Neural progenitor cell (in vitro differentiated cells): ENCODE measurements at regions not wholly inside any gene's neighbourhood (a gene's known extent, or its start where the extent isn't known, plus 50 kb on each side); places are given as distances from the start of the nearest gene placed in this dataset.

Experiments used
- DNase-seq: peaks from one replicate; pipeline ENCODE4 v3.0.0-alpha.2; 2016; ENCODE audit warnings: low spot score
- H2AFZ ChIP-seq: fragments of 200-600 bp; sonication (generic); replicated peaks from 2 replicates; pipeline ENCODE4 v1.6.1; 2016; ENCODE audit warnings: antibody characterized with exemption
- H3F3A ChIP-seq: fragments of 200-600 bp; sonication (generic); 2 replicates; pipeline ENCODE4 v1.6.1; 2016; ENCODE audit warnings: antibody characterized with exemption, low read depth
- H3K27ac ChIP-seq: fragments of 200-600 bp; sonication (generic); 2 replicates; pipeline ENCODE4 v1.5.1; 2016; ENCODE audit warnings: mild to moderate bottlenecking
- H3K27me3 ChIP-seq: fragments of 200-600 bp; sonication (generic); 2 replicates; pipeline ENCODE4 v1.6.1; 2016; ENCODE audit warnings: mild to moderate bottlenecking, moderate library complexity
- H3K36me3 ChIP-seq: fragments of 200-600 bp; sonication (generic); 2 replicates; pipeline ENCODE4 v1.5.1; 2016
- H3K4me1 ChIP-seq: fragments of 200-600 bp; sonication (generic); 2 replicates; pipeline ENCODE4 v1.6.1; 2016; ENCODE audit warnings: mixed run types
- H3K4me2 ChIP-seq: fragments of 200-600 bp; sonication (generic); 2 replicates; pipeline ENCODE4 v1.6.1; 2016
- H3K4me3 ChIP-seq: fragments of 200-600 bp; sonication (generic); 2 replicates; pipeline ENCODE4 v1.5.1; 2016
- H3K79me2 ChIP-seq: fragments of 200-600 bp; sonication (generic); 2 replicates; pipeline ENCODE4 v1.6.1; 2016; ENCODE audit warnings: low read depth
- H3K9ac ChIP-seq: fragments of 200-600 bp; sonication (generic); 2 replicates; pipeline ENCODE4 v1.6.1; 2016
- H3K9me3 ChIP-seq: fragments of 200-600 bp; sonication (generic); 2 replicates; pipeline ENCODE4 v1.5.1; 2016; ENCODE audit warnings: low read depth
- H4K20me1 ChIP-seq: fragments of 200-600 bp; sonication (generic); 2 replicates; pipeline ENCODE4 v1.6.1; 2016; ENCODE audit warnings: low read depth
- H3K27ac Mint-ChIP-seq: 3 replicates; pipeline ENCODE4 v1.8.0; 2021; ENCODE audit warnings: mixed read lengths
- H3K27me3 Mint-ChIP-seq: 2 replicates; pipeline ENCODE4 v1.8.0; 2022; ENCODE audit warnings: low read depth, mild to moderate bottlenecking, inconsistent platforms, moderate library complexity, mixed read lengths; ENCODE audit not compliant: insufficient read depth
- H3K36me3 Mint-ChIP-seq: 3 replicates; pipeline ENCODE4 v1.8.0; 2021; ENCODE audit warnings: mixed read lengths
- H3K4me1 Mint-ChIP-seq: 3 replicates; pipeline ENCODE4 v1.8.0; 2021; ENCODE audit warnings: mixed read lengths
- H3K4me3 Mint-ChIP-seq: 3 replicates; pipeline ENCODE4 v1.8.0; 2021; ENCODE audit warnings: mild to moderate bottlenecking, moderate library complexity, mixed read lengths
- H3K9me3 Mint-ChIP-seq: 3 replicates; pipeline ENCODE4 v1.8.0; 2020; ENCODE audit warnings: mixed read lengths
- CTCF ChIP-seq: fragments of 200-600 bp; sonication (generic); IDR thresholded peaks from 2 replicates; pipeline ENCODE4 v1.5.1; 2017; ENCODE audit warnings: antibody characterized with exemption, mild to moderate bottlenecking
- EZH2 ChIP-seq: fragments of 200-600 bp; sonication (generic); IDR thresholded peaks from 2 replicates; pipeline ENCODE4 v1.6.1; 2017; ENCODE audit warnings: antibody characterized with exemption, mild to moderate bottlenecking, moderate library complexity
- EZH2phosphoT487 ChIP-seq: fragments of 200-600 bp; sonication (generic); IDR thresholded peaks from 2 replicates; pipeline ENCODE4 v1.6.1; 2017; ENCODE audit warnings: antibody characterized with exemption

DNA sequence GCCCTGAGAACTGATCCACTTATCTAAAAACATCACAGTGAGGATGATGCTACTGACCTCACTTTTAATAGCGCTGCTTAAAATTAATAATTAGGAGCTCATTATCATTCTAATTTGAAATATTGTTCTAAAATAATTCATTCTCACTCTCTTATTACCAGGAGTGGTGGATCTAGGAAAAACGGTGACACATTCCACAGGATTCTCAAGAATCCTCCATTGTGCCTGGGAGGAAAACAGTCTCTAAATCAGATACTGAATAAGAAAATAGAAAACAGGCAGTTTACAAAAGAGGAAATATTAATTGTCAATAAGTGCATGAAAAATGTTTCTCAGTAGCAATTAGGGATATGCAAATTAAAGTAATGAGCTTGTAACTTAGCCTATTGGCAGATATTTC lies 187.4 kb downstream of the TENT5A start:
- TF ChIP-seq CTCF (no peak), EZH2phosphoT487 (no peak), EZH2 (no peak)
- Histone ChIP-seq H4K20me1 (no peaks in the 10 kb centered on the region), H3K79me2 (no peaks in the 10 kb centered on the region), H3K9ac (no peak overlapping the region), H3K4me3 (no peak overlapping the region), H3K36me3 (no peaks in the 10 kb centered on the region), H3K9me3 (no peaks in the 10 kb centered on the region), H3F3A (no peaks in the 10 kb centered on the region), H3K27me3 (no peaks in the 10 kb centered on the region), H3K4me2 (peak overlapping the region; percentile 3), H3K27ac (no peak overlapping the region), H3K4me1 (peaks cover 22% of the 10 kb centered on the region), H2AFZ (no peak overlapping the region)
- Mint-ChIP-seq H3K9me3 (no peaks in the 10 kb centered on the region), H3K4me3 (no peak overlapping the region), H3K36me3 (no peaks in the 10 kb centered on the region), H3K4me1 (peaks cover 13% of the 10 kb centered on the region), H3K27ac (no peak overlapping the region), H3K27me3 (no peaks in the 10 kb centered on the region)
- no peak for DNase-seq

DNA sequence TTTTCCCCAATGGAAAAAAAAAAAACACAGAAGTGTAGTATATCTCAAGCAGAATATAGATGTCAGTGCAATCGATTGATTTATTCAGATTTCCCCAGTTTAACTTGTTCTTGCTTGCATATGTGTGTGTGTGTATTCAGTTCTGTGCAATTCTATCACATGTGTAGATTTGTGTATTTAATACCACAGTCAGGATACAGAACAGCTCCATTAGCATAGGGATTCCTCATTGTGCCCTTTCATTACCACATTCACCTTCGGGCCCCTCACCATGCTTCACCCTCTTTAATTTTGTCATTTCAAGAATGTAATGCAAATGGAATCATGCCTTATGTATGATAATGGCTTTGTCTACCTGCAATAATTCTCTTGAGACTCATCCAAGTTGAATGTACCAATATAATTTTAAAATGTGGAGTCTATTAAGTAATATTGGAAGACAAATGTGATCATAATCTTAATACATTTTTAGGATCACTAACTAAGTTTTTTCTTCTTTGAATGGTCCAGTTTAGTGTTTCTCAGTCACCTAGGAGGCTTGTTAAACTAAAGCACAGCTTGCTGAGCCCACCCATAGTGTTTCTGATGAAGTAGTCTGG lies 187.9 kb downstream of the TENT5A start:
- no peak for TF ChIP-seq EZH2phosphoT487
- TF ChIP-seq CTCF: no peak
- TF ChIP-seq EZH2: no peak
- Histone ChIP-seq H3K4me3 (no peak overlapping the region), H3K4me2 (peak overlapping the region; percentile 3), H3K79me2 (no peaks in the 10 kb centered on the region), H2AFZ (no peak overlapping the region), H3K27me3 (no peaks in the 10 kb centered on the region), H3K4me1 (peaks cover 22% of the 10 kb centered on the region), H3F3A (no peaks in the 10 kb centered on the region), H4K20me1 (no peaks in the 10 kb centered on the region), H3K9ac (no peak overlapping the region), H3K36me3 (no peaks in the 10 kb centered on the region), H3K27ac (no peak overlapping the region), H3K9me3 (no peaks in the 10 kb centered on the region)
- Mint-ChIP-seq H3K27me3 (peaks cover 3% of the 10 kb centered on the region), H3K4me1 (peaks cover 13% of the 10 kb centered on the region), H3K4me3 (no peak overlapping the region), H3K36me3 (no peaks in the 10 kb centered on the region), H3K9me3 (no peaks in the 10 kb centered on the region), H3K27ac (peak overlapping the region; percentile 50)
- peak; percentile 15 for DNase-seq

DNA sequence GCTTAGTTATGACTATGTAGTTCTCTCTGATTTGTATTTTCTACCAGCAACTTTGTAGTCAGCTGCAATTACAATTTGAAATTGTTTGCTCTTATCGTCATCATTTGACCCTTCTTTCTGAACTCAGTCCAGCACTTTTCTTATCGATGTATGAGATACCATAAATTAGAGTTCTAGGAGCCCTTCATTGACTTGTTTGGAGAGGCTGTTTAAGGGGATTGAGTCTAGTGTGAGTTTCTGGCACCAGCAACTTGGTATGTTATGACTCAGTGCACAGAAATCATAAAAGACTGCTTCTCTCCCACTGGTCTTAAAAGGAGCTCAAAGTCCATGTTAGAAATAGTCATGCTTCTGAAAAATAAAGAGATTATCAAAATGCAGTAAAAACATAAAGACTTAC lies 190.3 kb downstream of the TENT5A start:
- Histone ChIP-seq H2AFZ (no peak overlapping the region), H3K36me3 (no peaks in the 10 kb centered on the region), H3K27ac (no peak overlapping the region), H3K9me3 (no peaks in the 10 kb centered on the region), H4K20me1 (no peaks in the 10 kb centered on the region), H3K4me1 (peaks cover 22% of the 10 kb centered on the region), H3K27me3 (no peaks in the 10 kb centered on the region), H3K4me3 (no peak overlapping the region), H3F3A (no peaks in the 10 kb centered on the region), H3K79me2 (no peaks in the 10 kb centered on the region), H3K9ac (no peak overlapping the region), H3K4me2 (no peak overlapping the region)
- H3K27me3 Mint-ChIP-seq: peaks cover 3% of the 10 kb centered on the region
- DNase-seq: no peak
- H3K9me3 Mint-ChIP-seq: no peaks in the 10 kb centered on the region
- peaks cover 13% of the 10 kb centered on the region for H3K4me1 Mint-ChIP-seq
- H3K36me3 Mint-ChIP-seq: no peaks in the 10 kb centered on the region
- no peak overlapping the region for H3K4me3 Mint-ChIP-seq
- peak overlapping the region; percentile 47 for H3K27ac Mint-ChIP-seq
- TF ChIP-seq EZH2 (no peak), CTCF (no peak), EZH2phosphoT487 (no peak)
